H9 (cell line): ENCODE measurements at regions not wholly inside any gene's neighbourhood (a gene's known extent, or its start where the extent isn't known, plus 50 kb on each side); places are given as distances from the start of the nearest gene placed in this dataset.

Experiments
- DNase-seq: peaks from one replicate; pipeline ENCODE4 v3.0.0-alpha.2; 2017
- H2AFZ ChIP-seq: one replicate; pipeline ENCODE4 v1.6.1; 2013; ENCODE audit warnings: mild to moderate bottlenecking, low read length, control low read depth, moderate library complexity
- H2AK5ac ChIP-seq: 2 replicates; pipeline ENCODE4 v1.6.1; 2013; ENCODE audit warnings: low read length, control low read depth, mixed read lengths; ENCODE audit not compliant: insufficient read length
- H2BK120ac ChIP-seq: one replicate; pipeline ENCODE4 v1.6.1; 2013; ENCODE audit warnings: low read depth, mild to moderate bottlenecking, low read length, control low read depth, inconsistent platforms; ENCODE audit not compliant: poor library complexity, severe bottlenecking
- H2BK12ac ChIP-seq: 2 replicates; pipeline ENCODE4 v1.6.1; 2013; ENCODE audit warnings: low read length, control low read depth, mixed read lengths, low read depth; ENCODE audit not compliant: insufficient read length
- H2BK15ac ChIP-seq: 2 replicates; pipeline ENCODE4 v1.6.1; 2013; ENCODE audit warnings: low read depth, low read length, control low read depth
- H2BK20ac ChIP-seq: one replicate; pipeline ENCODE4 v1.6.1; 2013; ENCODE audit warnings: low read depth, mild to moderate bottlenecking, low read length, control low read depth, inconsistent platforms; ENCODE audit not compliant: poor library complexity, severe bottlenecking
- H2BK5ac ChIP-seq: 2 replicates; pipeline ENCODE4 v1.6.1; 2013; ENCODE audit warnings: low read length, control low read depth, mixed read lengths; ENCODE audit not compliant: insufficient read length
- H3K14ac ChIP-seq: 2 replicates; pipeline ENCODE4 v1.6.1; 2013; ENCODE audit warnings: low read length, control low read depth; ENCODE audit not compliant: insufficient read depth
- H3K18ac ChIP-seq: 2 replicates; pipeline ENCODE4 v1.6.1; 2013; ENCODE audit warnings: low read depth, mild to moderate bottlenecking, mixed read lengths, low read length, control low read depth; ENCODE audit not compliant: insufficient read length
- H3K23ac ChIP-seq: 2 replicates; pipeline ENCODE4 v1.6.1; 2013; ENCODE audit warnings: low read length, control low read depth, mixed read lengths, low read depth; ENCODE audit not compliant: insufficient read length
- H3K23me2 ChIP-seq: 2 replicates; pipeline ENCODE4 v1.6.1; 2013; ENCODE audit warnings: low read depth, mild to moderate bottlenecking, mixed read lengths, low read length, control low read depth; ENCODE audit not compliant: insufficient read length, poor library complexity, severe bottlenecking
- H3K27ac ChIP-seq: 2 replicates; pipeline ENCODE4 v1.5.1; 2013; ENCODE audit warnings: low read length, control low read depth, mixed read lengths, low read depth; ENCODE audit not compliant: insufficient read length
- H3K27me3 ChIP-seq: 2 replicates; pipeline ENCODE4 v1.6.1; 2013; ENCODE audit warnings: low read length, control low read depth, inconsistent platforms; ENCODE audit not compliant: insufficient read depth
- H3K4ac ChIP-seq: 2 replicates; pipeline ENCODE4 v1.6.1; 2013; ENCODE audit warnings: low read depth, mild to moderate bottlenecking, control low read depth, inconsistent platforms, low read length, moderate library complexity
- H3K4me1 ChIP-seq: 2 replicates; pipeline ENCODE4 v1.6.1; 2013; ENCODE audit warnings: low read length, control low read depth, inconsistent platforms; ENCODE audit not compliant: insufficient read depth
- H3K4me2 ChIP-seq: 2 replicates; pipeline ENCODE4 v1.6.1; 2013; ENCODE audit warnings: low read length, control low read depth, mixed read lengths; ENCODE audit not compliant: insufficient read length, insufficient read depth
- H3K56ac ChIP-seq: 2 replicates; pipeline ENCODE4 v1.6.1; 2013; ENCODE audit warnings: low read depth, mild to moderate bottlenecking, mixed read lengths, low read length, control low read depth; ENCODE audit not compliant: insufficient read length
- H3K79me1 ChIP-seq: 2 replicates; pipeline ENCODE4 v1.6.1; 2013; ENCODE audit warnings: low read depth, mild to moderate bottlenecking, moderate library complexity, low read length, control low read depth, inconsistent platforms; ENCODE audit not compliant: insufficient read depth, poor library complexity, severe bottlenecking
- H3K79me2 ChIP-seq: 2 replicates; pipeline ENCODE4 v1.6.1; 2013; ENCODE audit warnings: low read length, control low read depth, inconsistent platforms; ENCODE audit not compliant: insufficient read depth
- H3K9ac ChIP-seq: 2 replicates; pipeline ENCODE4 v1.6.1; 2013; ENCODE audit warnings: low read length, control low read depth, mixed read lengths; ENCODE audit not compliant: insufficient read length; ENCODE audit errors: extremely low read depth
- H3K9me3 ChIP-seq: one replicate; pipeline ENCODE4 v1.6.1; 2013; ENCODE audit warnings: low read depth, low read length, inconsistent platforms; ENCODE audit not compliant: control insufficient read depth
- H3T11ph ChIP-seq: one replicate; pipeline ENCODE4 v1.6.1; 2013; ENCODE audit warnings: mild to moderate bottlenecking, low read length, control low read depth, inconsistent platforms
- H4K20me1 ChIP-seq: one replicate; pipeline ENCODE4 v1.6.1; 2013; ENCODE audit not compliant: control insufficient read depth, insufficient read length, insufficient read depth
- H4K5ac ChIP-seq: 2 replicates; pipeline ENCODE4 v1.6.1; 2013; ENCODE audit warnings: low read depth, mild to moderate bottlenecking, mixed read lengths, low read length, control low read depth; ENCODE audit not compliant: insufficient read length
- H4K8ac ChIP-seq: replicated peaks from 2 replicates; pipeline ENCODE4 v1.6.1; 2013; ENCODE audit warnings: low read length, control low read depth, mixed read lengths, low read depth; ENCODE audit not compliant: insufficient read length
- H4K91ac ChIP-seq: 2 replicates; pipeline ENCODE4 v1.6.1; 2013; ENCODE audit warnings: low read depth, mild to moderate bottlenecking, moderate library complexity, mixed read lengths, low read length, control low read depth; ENCODE audit not compliant: insufficient read length
- H3K27ac Mint-ChIP-seq, 3 experiments: 2 replicates in 2 of 3; 3 replicates in 1 of 3; pipeline ENCODE4 v1.8.0; 2020 to 2021; ENCODE audit warnings: mixed read lengths in 3 of 3, mild to moderate bottlenecking in 1 of 3, moderate library complexity in 1 of 3
- H3K27me3 Mint-ChIP-seq: 2 replicates; pipeline ENCODE4 v1.8.0; 2021; ENCODE audit warnings: low read depth, mild to moderate bottlenecking, moderate library complexity, mixed read lengths
- H3K36me3 Mint-ChIP-seq, 3 experiments: 2 replicates in 2 of 3; 3 replicates in 1 of 3; pipeline ENCODE4 v1.8.0; 2020 to 2021; ENCODE audit warnings: low read depth in 3 of 3, mixed read lengths in 3 of 3; ENCODE audit not compliant: insufficient read depth in 1 of 3
- H3K4me1 Mint-ChIP-seq, 2 experiments: 2 replicates each; pipeline ENCODE4 v1.8.0; 2020; ENCODE audit warnings: mixed read lengths in 2 of 2
- H3K4me3 Mint-ChIP-seq, 2 experiments: 2 replicates in 1 of 2; 3 replicates in 1 of 2; pipeline ENCODE4 v1.8.0; 2020 to 2021; ENCODE audit warnings: mild to moderate bottlenecking in 2 of 2, mixed read lengths in 2 of 2, moderate library complexity in 1 of 2
- H3K9me3 Mint-ChIP-seq, 2 experiments: 2 replicates in 1 of 2; 3 replicates in 1 of 2; pipeline ENCODE4 v1.8.0; 2020; ENCODE audit warnings: mild to moderate bottlenecking in 2 of 2, mixed read lengths in 2 of 2, moderate library complexity in 1 of 2
- WGBS: extraction: QIAGEN DNeasy Blood & Tissue Kit; methylation state at CpG from one replicate; pipeline ENCODE4 v1.1.7; 2013; ENCODE audit warnings: missing lambda C conversion rate, low lambda C conversion rate, mixed read lengths; ENCODE audit not compliant: insufficient read length; ENCODE audit errors: extremely low coverage; 5-methylcytosine and 5-hydroxymethylcytosine counted together
- TF ChIP-seq, protein P1 (sequence below): fragments of 200-600 bp; sonication (generic); conservative IDR thresholded peaks from 3 replicates; pipeline ENCODE4 v1.8.0; 2021; ENCODE audit warnings: antibody characterized with exemption, mild to moderate bottlenecking

- Mint-ChIP-seq H3K4me3 (no peak overlapping the region), H3K27me3 (no peaks in the 10 kb centered on the region), H3K36me3 (no peaks in the 10 kb centered on the region), H3K9me3 (no peaks in the 10 kb centered on the region), H3K27ac (no peak overlapping the region), H3K4me1 (no peaks in the 10 kb centered on the region)
- H4K20me1 ChIP-seq: no peaks in the 10 kb centered on the region
- H3K23ac ChIP-seq: no peak overlapping the region
- no peak overlapping the region for H3K4me2 ChIP-seq
- no peaks in the 10 kb centered on the region for H3K27me3 ChIP-seq
- H3K18ac ChIP-seq: no peak overlapping the region
- H2BK20ac ChIP-seq: no peak overlapping the region
- H3K23me2 ChIP-seq: no peaks in the 10 kb centered on the region
- H4K8ac ChIP-seq: no peak overlapping the region
- no peaks in the 10 kb centered on the region for H3K79me1 ChIP-seq
- H4K5ac ChIP-seq: no peak overlapping the region
- H2AK5ac ChIP-seq: no peak overlapping the region
- H3K56ac ChIP-seq: no peak overlapping the region
- no peak overlapping the region for H2BK15ac ChIP-seq
- WGBS: no CpG with 5 or more reads among the region's 7 CpGs
- no peak for DNase-seq
- no peaks in the 10 kb centered on the region for H3K9me3 ChIP-seq
- no peaks in the 10 kb centered on the region for H3K4me1 ChIP-seq
- no peaks in the 10 kb centered on the region for H3K79me2 ChIP-seq
- H3K27ac ChIP-seq: no peak overlapping the region
- no peak overlapping the region for H3K4ac ChIP-seq
- H3K9ac ChIP-seq: no peak overlapping the region
- H2BK12ac ChIP-seq: no peak overlapping the region
- H2BK5ac ChIP-seq: no peak overlapping the region
- H3K14ac ChIP-seq: no peak overlapping the region
- H4K91ac ChIP-seq: no peak overlapping the region
- no peak overlapping the region for H3T11ph ChIP-seq
- H2BK120ac ChIP-seq: no peak overlapping the region
- H2AFZ ChIP-seq: no peak overlapping the region
- TF ChIP-seq, protein P1, sequence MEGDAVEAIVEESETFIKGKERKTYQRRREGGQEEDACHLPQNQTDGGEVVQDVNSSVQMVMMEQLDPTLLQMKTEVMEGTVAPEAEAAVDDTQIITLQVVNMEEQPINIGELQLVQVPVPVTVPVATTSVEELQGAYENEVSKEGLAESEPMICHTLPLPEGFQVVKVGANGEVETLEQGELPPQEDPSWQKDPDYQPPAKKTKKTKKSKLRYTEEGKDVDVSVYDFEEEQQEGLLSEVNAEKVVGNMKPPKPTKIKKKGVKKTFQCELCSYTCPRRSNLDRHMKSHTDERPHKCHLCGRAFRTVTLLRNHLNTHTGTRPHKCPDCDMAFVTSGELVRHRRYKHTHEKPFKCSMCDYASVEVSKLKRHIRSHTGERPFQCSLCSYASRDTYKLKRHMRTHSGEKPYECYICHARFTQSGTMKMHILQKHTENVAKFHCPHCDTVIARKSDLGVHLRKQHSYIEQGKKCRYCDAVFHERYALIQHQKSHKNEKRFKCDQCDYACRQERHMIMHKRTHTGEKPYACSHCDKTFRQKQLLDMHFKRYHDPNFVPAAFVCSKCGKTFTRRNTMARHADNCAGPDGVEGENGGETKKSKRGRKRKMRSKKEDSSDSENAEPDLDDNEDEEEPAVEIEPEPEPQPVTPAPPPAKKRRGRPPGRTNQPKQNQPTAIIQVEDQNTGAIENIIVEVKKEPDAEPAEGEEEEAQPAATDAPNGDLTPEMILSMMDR: no peak
Observed at GRCh38 chr4:131534944-131535645, 1614.0 kb upstream of the PCDH10 start.
